NCI-H748 (cell line): ENCODE measurements at regions not wholly inside any gene's neighbourhood (a gene's known extent, or its start where the extent isn't known, plus 50 kb on each side); places are given as distances from the start of the nearest gene placed in this dataset.
"Not testable (repeated sequence)": the region's sequence is repeated elsewhere in the genome, so short reads cannot be mapped to it uniquely, and the experiment has no call there.

Source experiments
- DNase-seq: peaks from one replicate; lab custom pipeline; 2025; ENCODE audit not compliant: unreplicated experiment; lab: John Stamatoyannopoulos, UW

DNA sequence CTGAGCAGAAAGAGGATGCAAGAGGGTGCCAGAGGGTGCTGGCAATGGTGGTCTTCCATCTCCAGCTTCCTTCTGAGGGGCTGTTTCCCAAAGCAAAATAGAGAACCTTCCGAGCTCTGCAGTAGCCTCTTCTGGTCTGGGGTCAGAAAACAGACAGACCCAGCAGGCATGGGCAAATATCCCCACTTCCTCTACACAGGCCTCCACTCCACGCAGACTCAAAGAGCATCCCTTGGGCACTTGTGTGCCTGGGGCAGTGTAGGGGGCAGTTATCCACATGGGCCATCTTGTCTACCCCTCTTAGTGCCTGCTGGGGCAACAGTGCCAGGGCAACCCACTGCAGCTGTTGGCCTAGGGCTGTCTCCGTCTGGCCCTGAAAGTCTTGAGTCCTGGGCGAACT, 231.9 kb downstream of the TTC8 start:
- DNase-seq: no peak

DNA sequence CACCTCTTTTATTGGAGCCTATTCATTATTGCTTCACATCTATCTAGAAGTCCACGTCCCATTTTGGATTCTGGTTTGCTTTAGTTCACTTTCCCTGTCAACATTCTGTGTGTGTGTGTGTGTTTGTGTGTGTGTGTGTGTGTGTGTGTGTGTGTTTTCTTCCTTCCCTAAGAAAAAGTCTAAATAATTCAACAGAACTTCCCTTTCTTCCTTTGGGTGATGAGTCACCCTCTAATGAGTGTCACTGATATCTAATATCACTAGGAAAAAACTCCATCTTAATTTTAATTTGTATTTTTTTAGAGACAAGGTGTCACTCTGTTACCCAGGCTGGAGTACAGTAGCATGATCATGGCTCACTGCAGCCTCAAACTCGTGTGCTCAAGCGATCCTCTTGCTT, 234.2 kb downstream of the TTC8 start:
- DNase-seq: no peak

DNA sequence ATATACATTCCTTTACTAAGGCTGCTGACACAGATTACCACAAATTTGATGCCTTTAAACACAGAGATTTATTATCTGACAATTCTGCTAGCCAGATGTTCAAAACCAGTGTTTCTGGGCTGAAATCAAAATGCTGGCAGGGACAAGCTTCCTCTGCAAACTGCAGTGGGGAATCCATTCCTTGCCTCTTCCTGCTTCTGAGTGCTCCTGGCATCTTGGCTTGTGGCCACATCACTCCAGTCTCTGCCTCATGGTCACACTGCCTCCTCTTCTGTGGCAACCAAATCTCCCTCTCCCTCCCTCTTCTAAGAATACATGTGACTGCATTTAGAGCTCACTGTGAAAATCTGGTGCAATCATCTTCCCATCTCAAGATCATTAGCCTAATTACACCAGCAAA, 235.7 kb downstream of the TTC8 start:
- DNase-seq: no peak

DNA sequence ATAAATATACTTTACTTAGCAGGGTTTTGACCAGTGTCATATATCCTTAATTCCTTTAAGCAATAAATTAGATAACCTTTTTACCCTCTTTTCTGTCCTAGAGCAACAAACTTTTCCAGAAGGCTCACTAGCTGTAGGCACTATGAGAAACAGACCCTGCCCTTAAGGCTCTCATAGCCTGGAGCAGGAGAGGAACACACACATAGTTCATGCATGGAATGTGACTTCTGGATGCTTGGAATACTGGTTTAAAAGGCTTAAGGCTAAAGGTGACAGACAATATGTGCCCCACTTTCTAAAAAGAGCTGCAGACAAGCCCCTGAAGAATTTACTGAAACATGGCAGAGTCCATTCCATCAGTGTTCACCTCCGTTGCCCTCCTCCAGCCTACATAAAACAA, 237.2 kb downstream of the TTC8 start:
- DNase-seq: no peak

DNA sequence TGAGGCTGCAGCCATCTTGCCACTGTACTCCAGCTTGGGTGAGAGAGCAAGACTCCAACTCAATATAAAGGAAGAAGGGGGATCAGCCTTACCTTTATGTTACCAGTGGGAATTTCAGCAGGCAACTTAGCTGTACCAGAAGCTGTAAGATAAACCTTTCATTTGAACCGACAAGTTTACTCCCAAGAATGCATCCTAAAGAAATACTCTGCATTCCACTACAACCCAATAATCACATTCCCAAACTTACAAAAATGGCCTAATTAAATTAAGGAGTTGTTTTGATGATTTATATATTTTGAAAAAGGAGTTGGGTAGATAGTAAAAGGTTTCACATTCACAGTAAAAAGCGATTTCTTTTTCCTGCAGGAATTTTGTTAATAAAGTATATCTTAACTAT, 241.4 kb downstream of the TTC8 start:
- no peak for DNase-seq

DNA sequence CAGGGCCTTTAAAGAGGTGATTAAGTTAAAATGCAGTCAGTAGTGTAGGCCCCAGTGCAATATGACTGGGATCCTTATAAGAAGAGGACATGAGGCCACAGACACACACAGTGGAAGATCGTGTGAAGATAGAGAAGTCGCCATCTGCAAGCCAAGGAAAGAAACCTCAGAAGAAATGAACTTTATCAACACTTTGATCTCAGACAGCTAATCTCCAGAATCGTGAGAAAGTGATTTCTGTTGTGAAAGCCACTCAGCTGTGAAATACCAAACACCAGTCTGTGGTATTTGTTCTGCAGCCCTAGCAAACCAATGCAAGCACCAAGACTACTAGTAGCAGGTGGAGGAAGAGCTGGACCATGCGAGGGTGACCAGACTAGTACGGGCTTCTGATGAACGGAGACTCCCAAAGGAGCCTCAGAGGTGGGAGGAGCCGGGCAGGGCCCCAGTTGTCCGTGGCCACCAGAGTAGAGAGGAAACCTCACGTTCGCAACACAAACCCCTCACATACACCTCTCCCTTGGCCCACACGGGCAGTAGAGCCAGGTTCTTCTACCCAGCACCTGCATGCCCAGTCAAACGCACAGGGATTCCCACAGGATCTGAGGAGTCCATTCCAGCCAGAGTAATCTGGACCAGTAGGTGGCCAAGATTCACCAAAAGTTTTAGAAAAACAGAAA, 243.0 kb downstream of the TTC8 start:
- DNase-seq: no peak

DNA sequence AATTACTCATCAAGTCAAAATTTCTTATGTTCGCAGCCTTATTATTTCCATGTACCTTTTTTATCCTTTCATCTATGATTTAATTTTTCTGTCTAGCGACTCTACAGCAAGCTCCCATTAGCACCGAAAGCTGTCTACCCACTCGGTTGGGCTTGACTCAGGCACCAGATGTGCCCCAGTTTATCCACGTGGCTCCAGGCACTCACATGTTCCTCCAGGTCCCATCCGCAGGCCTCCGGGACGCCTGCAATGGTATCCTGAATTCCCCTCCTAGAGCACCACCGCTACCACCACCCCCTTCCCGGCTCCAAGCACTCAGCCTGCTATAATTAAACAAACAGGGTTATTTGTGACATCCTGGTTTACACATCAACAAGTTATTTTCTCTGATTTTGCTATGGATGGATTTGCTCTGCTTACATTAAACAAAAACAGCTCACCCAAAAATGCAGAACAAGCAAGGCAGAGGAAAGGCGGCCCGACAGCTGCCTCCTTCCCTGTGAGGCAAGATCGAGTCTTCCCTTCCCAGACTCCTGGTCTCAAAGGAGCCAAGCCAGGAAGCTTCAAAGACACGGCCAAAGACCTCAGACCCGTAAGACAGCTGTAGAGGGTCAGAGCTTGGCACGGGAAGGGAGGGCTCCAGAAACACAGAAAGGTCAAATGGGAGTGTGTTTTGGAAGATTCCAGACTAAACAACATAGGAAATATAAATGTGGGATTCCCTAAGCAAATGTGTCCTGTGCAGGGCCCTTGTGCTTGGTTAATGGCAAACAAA, 253.8 kb downstream of the TTC8 start:
- DNase-seq: no peak

DNA sequence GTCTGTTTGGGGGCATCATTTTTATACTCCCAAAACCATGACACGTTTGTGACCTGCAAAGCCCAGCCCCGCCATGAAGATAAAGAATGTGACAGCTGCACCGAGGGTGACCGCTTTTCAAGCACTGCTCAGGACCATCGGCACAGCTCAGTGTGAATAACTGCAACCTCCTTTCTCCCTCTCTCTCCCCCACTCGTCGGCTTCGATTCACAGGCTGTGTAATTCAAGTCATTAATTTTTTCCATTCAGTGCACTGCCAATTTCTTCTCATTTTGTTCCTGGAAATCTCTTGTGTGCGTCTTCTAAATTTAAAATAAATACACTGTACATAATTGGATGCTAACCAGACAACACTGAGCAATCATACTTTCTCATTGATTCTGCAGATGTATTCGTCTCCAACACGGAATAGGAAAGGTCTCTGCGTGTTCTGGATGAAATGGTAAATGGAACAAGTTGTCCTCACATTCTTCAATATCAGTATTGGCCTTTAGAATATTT, 260.8 kb downstream of the TTC8 start:
- DNase-seq: no peak

DNA sequence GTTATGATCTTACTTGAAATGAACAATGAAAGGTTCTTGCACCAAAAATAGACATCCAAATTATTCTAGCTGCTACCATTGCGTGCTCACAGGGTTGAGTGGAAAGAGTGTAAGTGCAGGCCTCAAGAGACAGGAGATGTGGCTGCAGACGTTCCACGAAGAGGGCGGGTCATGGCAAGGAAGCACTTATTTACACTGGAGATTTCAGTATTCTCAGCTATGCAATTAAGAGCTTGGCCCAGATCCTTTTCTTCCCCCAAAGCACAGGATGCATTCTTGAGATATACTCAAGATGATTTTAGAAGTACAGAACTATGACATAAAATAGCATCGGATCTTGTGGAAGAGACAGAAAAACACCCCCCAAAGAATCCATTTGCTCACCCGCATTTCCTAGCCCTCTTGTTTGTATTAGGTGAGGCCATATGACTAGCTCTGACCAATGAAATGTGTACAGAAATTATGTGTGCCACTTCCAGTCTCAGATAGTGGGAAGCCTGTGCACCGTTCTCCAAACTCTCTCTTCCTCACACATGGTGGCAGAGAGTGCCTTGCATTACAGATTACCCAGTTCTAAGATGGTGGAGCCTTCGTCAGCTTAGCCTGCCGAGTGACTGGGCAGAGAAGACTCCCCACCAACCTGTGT, 261.4 kb downstream of the TTC8 start:
- DNase-seq: no peak

DNA sequence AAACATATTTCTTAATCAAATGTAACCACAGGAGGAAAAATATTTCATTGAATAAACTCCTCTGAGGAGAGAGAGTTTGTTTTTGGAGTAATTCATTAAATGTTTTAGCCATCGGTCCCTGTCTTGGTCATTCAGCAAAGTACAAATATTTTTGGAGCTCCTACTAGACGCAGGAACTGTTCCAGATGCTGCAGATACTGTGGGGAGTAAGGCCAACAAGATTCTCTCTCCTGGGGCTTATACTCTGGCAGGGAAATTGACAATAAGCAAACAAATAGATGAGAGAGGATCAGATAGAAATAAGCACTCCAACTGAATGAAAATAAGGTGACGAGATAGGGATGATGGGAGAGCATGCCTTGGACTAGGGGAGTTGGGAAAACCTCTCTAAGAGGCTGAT, 264.1 kb downstream of the TTC8 start:
- no peak for DNase-seq

DNA sequence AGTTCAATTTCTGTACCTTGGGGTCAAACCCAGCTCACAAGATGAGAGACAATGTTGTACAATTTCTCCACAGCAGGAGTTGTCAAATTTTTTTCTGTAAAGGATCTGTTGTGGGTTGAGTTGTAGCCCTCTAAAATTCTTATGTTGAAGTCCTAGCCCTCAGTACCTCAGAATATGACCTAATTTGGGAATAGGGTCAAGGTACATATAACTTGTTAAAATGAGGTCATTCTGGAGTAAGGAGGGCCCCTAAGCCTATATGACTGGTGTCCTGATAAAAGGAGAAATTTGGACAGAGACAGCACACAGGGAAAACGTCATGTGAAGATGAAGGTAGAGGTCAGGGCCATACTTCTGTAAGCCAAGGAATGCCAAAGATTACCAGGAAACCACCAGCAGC, 264.9 kb downstream of the TTC8 start:
- DNase-seq: no peak

DNA sequence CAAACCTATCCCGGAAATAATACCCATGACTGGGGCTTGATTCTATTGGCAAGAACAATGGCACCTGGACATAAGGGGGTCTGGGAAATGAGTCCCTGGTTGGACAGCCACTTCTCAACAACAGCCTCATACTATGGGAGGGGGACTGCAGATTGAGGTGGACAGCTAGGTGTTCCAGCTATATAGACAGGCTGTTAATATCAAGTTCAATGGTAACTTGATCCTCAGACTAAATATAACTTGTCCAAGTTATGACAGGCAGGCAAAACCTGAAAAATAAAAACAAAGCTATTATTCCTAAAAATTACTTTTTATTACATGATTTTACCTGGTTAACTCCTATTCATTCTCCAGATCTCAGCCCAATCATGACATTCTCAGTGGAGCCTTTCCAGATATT, 267.3 kb downstream of the TTC8 start:
- DNase-seq: no peak

DNA sequence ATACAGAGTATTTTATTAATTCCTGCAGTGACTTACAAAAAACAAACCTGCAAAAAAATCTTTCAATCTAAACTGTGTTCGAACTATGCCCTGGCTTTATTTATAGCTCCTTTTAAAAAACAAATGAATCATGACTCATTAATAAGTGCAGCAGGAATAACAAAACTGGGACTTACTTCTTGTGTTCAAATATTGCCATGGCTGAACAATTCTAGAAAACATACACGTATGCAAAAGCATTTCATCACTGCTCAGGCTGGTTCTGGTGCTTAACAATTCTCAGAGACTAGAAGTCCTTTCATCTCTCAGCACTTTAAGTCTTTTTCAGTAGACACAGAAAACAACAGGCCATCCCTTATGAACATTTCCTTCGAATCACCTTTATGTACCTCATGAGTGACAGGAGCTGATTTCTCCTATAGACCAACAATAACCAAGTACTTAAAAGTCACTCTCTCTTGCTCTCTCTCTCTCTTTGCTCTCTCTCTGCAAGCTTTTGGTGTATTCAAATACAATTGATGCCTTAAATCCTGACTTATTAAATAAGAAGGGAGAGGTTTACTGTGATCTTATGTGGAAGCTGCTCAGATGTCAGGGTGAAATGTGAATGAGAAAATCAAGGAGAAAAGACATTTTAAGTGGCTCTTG, 268.8 kb downstream of the TTC8 start:
- no peak for DNase-seq

DNA sequence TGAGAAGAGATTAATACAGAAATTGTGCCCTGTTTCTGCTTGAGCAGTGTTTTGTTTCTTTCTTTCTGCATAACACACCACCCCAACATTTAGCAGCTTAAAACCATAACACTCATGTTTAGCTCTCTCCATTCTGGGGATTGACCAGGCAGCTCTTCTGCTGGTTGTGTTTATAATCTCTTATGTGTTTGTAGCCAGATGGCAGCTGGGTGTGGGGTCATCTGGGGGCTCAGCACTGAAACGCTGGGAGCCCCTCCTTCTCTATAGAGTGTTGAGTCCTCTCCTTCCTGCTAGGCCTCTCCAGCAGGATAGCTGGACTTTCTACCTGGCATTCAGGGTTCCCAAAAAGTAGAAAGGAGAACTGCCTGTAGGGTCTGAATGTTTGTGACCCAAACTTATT, 270.6 kb downstream of the TTC8 start:
- no peak for DNase-seq

DNA sequence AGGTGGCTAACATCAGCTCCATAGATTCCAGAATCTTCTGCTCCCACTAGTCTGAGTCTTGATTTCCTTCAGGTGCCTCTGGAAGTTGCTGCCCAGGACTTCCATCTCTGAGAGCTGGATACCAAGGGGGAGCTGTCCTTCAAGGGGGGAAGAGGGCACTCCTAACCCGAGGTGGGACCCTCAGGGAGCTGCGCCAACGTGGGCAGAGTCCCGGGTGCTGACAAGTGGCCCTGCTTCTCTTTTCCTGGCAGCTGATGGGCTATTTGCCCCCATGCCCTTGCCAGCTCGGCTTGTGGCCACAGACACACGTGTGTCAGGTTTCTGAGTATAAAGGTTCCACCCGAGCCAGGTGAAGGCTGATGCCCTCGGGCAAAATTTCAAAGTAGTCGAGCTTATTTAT, 272.5 kb downstream of the TTC8 start:
- DNase-seq: no peak

DNA sequence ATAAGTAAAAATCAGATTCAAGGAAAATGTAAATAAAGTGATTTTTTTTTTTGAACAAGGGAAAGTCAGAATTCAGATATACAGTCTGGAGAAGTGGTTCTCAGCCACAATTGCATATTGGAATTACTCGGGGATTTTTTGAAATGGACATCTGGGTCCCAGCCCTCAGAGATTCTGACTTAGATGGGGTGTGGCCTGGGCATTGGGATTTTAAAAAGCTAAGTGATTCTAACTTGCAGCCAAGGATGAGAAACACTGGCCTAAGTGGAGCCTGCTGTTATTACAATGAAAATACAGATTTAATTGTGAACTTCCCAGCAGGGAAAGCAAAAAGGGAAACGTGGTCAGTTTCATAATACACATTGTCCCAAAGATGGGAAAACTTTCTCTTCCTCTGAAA, 273.8 kb downstream of the TTC8 start:
- DNase-seq: no peak

DNA sequence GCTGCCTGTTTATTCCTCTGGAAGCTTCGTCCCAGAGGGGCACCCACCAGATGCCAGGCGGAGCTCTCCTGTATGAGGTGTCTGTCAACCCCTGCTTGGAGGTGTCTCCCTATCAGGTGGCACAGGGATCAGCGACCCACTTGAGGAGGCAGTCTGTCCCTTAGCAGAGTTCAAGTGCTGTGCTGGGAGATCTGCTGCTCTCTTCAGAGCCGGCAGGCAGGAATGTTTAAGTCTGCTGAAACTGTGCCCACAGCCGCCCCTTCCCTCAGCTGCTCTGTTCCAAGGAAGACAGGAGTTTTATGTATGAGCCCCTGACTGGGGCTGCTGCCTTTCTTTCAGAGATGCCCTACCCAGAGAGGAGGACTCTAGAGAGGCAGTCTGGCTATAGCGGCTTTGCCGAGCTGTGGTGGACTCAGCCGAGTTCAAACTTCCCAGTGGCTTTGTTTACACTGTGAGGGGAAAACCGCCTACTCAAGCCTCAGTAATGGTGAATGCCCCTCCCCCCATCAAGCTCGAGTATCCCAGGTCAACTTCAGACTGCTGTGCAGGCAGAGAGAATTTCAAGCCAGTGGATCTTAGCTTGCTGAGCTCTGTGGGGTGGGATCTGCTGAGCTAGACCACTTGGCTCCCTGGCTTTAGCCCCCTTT, 279.8 kb downstream of the TTC8 start:
- not testable (repeated sequence) for DNase-seq

DNA sequence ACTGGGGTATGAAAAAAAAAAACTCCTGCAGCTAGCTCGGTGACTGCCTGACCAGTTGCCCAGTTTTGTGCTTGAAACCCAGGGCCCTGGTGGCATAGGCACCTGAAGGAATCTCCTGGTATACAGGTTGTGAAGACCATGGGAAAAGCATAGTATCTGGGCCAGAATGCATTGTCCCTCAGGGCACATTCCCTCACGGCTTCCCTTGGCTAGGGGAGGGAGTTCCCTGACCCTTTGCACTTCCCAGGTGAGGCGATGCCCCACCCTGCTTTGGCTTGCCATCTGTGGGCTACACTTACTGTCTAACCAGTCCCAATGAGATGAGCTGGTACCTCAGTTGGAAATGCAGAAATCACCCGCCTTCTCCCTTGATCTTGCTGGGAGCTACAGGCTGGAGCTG, 280.4 kb downstream of the TTC8 start:
- DNase-seq: not testable (repeated sequence)
